HG02759 (cell line): ENCODE measurements at regions not wholly inside any gene's neighbourhood (a gene's known extent, or its start where the extent isn't known, plus 50 kb on each side); places are given as distances from the start of the nearest gene placed in this dataset.
"Not testable (repeated sequence)": the region's sequence is repeated elsewhere in the genome, so short reads cannot be mapped to it uniquely, and the experiment has no call there.

Experiments used
- ATAC-seq: cut with Tn5 transposase; IDR thresholded peaks from one replicate; pipeline ENCODE4 v1.9.1; 2021; ENCODE audit warnings: mild to moderate bottlenecking, moderate library complexity; ENCODE audit not compliant: unreplicated experiment

DNA sequence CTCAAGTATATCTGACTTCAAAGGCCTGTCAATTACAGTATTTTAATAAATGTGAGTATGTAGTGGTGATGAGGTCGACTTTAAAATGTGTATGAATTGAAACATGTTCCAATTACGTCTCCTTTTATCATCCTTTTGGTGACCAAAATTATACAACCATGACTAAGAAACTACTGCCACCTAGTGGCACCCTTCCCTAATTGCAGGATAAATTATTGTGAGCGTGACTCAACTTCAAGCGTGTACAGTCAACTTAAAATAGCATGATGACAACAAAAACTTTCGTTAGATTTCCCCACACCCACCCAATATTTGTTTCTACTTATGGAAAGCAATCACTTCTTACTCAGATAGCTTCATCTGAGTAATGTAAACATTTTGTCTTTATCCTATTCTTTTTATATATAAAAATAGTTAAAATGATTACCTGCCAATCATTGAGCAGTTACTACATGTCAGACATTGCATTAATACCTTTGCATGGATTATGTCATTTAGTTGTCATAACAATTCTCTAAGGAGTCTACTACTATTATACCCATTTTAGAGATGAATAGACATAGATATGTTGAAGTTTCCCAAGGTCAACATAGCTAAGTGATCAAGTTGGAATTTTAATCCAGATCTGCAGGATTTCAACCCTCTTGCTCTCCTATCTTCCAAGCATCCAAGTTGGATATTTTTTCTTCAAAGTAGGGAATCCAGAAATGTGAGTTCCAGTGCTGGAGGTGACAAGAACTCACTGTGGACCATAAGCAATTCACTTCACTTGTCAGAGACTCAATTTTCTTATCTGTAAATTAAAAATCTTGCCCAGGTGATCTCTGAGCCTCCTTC is 106.0 kb downstream of the MEX3B start:
- no peak for ATAC-seq

DNA sequence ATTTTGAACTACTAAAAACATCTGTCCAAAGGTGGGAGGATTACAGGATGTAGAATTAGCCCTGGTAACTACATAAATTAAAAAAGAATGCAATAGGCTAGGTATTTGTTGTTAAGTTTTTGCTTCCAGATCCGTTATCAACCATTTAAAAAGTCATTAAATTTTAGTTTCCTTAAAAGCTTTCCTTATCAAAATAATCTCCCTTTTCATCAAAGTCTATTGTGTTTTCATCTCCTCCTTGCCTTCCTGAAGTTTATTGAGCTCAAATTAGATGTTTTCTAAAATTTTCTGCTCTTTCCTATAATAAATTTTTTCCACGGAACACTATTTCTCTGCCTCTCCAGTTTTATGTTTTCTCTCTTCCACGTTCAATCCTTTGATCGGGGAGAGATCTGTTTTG is 108.6 kb downstream of the MEX3B start:
- no peak for ATAC-seq

DNA sequence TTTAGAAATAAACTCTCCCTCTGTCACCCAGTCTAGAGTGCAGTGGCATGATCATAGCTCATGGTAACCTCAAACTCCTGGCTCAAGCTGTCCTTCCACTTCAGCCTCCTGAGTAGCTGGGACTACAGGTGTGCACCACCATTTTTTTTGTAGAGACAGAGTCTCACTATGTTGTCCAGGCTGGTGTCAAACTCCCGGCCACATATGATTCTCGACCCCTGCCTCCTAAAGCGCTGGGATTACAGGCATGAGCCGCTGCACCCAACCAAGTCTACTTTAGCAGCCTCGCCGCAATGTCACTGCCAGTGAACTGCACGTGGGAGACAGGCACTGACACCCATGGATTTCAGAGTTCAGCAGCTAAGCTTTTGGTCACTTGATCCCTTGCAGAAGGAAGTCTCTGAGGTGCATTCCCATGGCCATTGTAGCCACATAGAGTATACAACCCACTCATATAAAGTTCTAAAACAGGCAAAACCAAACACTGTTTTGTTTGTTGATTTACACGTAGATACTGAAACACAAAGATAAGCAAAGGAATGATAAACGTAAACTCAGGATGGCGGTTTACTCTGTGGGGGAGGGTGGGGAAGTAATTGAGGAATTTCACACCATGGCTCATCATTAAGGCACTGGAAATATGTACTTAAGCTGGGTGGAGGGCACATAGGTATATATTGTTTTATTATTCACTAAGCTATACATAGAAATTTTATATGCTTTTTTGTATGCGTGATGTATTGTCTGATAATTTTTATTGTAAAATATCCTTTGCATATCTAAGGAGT is 115.0 kb downstream of the MEX3B start:
- no peak for ATAC-seq

DNA sequence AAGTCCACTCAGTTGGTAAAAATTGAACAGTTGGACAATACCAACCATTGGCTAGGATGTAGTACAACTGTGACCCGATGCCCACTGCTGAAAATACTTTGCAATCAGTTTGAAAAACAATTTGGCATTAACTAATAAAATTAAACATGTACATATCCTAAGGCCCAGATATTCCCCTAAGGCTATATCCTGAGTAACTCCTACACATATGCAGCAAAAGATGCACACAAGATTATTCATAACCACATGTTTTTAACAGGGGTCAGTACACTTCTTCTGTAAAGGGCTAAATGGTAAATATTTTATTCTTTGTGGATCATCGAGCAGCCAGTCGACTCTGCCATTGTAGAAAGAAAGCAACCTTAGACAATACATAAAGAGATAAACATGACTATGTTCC is 116.3 kb downstream of the MEX3B start:
- ATAC-seq, result no peak

DNA sequence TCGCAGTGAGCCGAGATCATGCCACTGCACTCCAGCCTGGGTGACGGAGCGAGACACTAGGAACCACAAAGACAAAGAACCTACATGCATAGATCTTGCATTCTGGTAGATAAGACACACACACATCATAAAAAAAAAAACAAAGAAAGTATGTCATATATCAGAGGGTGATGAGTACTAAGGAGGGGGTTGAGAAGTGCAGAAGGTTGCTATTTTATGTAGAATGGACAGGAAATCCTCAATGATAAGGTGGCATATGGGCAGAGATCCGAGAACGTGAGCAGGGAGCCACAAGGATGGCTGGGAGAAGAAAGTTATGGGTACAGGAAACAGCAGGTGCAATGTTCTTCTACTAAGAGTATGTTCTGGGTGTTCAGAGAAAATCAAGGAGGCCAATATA is 118.8 kb downstream of the MEX3B start:
- ATAC-seq, result no peak

DNA sequence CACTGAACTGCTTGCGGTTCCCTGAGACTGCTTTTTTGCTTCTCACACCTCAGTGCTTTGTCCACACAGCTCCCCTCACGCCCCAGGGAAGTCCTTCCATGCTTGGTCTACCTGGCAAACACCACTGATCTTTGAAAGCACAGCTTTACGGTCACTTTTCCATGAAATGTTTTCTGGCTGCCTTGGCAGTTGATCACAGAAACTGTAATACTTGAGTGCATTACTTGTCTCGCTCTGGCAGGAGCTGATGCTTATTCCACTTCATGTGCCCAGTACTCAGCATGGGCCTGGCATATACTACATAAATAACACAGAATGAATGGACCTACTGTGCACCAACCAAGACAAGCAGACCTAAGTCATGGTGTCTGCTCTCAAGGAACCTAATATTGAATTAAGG is 121.1 kb downstream of the MEX3B start:
- ATAC-seq, result no peak

DNA sequence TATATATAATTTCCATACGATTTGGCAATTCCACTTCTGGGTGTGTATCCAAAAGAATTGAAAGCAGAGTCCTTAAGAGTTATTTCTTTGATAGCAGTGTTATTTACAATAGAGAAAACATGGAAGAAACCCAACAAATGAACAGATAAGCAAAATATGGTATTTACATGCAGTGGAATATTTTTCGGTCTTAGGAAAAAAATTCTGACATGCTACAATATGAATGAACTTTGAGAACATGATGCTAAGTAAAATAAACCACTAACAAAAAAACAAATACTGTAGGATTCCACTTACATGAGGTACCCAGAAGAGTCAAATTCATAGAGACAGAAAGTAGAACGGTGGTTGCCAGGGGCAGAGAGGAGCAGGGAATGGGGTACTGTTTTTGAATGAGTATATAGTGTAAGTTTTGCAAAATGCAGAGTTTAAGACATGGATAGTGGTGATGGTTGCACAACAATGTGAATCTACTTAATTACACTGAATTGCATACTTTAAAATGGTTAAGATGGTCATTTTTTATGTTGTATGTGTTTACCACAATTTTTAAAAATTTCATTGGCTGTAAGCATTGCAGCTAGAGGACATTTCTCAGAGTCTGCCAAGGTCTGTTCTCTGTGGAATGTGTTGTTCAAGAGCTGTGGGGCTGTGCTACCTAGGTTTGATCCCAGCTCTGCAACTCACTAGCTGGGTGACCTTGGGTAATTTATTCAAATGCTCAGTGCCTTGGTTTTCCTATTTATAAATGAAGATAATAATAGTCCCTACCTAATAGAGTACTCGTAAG is 122.1 kb downstream of the MEX3B start:
- no peak for ATAC-seq

DNA sequence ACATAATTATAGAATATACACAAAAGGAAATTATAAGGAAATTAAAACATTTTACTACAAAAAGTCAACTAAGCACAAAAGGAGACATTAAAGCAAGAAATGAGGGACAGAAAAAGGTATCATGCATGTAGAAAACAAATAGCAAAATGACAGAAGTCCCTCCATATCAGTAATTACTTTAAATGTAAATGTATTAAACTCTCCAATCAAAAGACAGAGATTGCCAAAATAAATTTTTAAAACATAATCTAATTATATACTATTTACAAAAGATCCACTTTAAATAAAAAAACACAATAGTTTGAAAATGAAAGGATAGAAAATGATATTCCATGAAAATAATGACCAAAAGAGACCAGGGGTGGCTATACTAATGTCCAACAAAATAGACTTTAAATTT is 123.7 kb downstream of the MEX3B start:
- no peak for ATAC-seq

DNA sequence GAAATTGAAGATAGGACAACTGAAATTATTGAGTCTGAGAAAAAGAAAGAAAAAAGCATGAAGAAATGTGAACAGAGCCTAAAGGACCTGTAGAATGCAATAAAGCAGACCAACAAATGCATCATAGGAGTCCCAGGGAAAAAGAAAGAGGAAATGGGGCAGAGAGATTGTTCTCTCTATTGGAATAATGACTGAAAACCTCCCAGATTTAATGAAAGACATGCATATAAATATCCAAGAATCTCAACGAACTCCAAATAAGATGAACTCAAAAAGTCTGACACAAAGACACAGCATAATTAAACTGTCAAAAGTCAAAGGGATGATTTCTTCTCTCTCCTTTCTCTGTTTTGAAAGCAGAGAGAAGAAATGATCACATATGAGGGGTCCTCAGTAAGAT is 124.7 kb downstream of the MEX3B start:
- no peak for ATAC-seq

DNA sequence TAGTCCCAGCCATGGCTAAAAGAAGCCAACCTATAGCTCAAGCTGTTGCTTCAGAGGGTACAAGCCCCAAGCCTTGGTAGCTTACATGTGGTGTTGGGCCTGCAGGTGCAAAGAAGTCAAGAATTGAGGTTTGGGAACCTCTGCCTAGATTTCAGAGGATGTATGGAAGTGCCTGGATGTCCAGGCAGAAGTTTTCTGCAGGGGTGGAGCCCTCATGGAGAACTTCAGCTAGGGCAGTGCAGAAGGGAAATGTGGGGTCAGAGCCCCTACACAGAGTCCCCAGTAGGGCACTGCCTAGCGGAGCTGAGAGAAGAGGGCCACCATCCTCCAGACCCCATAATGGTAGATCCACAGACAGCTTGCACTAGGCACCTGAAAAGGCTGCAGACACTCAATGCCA is 127.1 kb downstream of the MEX3B start:
- ATAC-seq, result not testable (repeated sequence)

DNA sequence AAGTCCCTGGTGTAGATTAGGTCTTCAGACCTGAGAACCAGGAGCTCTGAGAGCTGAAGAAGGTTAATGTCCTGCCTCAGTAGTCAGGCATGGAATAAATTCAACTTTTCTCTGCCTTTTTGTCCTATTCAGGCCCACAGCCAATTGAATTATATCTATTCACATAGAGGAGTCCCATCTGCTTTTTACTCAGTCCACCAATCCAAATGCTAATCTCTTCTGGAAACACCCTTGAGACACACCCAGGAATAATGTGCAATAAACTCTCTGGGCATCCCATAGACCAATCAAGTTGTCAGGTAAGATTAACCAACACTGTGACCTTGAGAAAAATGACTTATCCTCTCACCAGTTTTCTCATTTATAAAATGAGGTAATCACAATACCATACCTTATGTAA is 129.4 kb downstream of the MEX3B start:
- ATAC-seq, result no peak

DNA sequence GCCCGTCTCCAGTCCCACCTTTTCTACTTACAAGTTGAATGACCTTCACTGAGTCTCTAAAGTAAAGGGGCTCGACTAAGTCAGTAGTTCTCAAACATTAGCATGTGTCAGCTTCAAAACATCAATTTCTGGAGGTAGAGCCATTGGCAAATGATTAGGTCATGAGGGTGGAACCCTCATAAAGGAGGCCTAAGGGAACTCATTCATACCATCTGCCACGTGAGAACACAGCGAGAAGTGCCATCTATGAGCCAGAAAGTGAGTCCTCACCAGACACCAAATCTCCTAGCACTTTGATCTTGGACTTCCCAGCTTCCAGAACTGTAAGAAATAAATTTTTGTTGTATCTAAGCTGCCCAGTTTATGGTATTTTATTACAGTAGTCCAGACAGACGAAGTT is 129.8 kb downstream of the MEX3B start:
- ATAC-seq, result no peak

DNA sequence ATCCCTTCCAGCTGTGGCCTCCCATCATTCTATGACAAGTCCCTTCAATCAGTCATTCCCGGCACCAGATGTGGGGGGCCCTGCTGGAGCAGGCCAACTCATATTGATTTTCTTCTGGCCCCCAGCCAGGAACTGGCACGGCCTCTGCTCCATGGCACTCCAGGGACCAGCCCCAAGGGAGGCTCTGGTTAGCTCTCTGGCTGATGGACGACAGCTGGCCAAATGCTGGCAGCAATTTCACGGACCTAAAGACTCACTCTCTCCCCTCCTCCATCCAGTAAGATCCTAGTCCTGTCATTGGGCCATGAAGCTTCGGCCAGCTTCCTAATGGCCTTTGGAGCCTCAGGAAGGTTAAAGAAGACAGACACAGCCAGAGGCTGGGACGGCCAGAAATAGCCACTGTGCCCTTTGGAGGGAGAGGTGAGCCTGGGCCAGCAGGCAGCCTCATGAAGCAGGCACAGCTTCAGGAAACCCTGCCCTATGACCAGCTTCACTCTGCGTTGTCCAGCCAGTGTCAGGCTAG is 131.0 kb downstream of the MEX3B start:
- ATAC-seq, result no peak

DNA sequence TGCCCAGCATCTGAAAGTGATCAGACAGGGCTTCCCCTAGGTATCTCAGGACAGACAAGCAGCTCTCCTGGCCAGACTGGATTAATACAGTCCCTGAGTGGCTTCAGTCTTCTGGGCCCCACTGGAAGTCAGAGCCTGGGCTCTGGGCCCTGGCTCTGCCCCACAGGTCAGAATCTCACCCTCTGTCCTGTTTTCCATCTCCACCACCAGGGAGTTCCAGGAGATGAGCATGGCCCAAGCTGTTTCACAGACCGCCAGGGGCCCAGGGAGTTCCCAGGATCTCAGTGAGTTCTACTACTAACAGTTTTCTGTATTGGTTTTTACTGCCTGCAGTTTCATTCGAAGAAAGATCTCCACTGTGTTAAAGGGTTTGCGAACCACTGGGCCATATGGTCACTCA is 131.5 kb downstream of the MEX3B start:
- no peak for ATAC-seq

DNA sequence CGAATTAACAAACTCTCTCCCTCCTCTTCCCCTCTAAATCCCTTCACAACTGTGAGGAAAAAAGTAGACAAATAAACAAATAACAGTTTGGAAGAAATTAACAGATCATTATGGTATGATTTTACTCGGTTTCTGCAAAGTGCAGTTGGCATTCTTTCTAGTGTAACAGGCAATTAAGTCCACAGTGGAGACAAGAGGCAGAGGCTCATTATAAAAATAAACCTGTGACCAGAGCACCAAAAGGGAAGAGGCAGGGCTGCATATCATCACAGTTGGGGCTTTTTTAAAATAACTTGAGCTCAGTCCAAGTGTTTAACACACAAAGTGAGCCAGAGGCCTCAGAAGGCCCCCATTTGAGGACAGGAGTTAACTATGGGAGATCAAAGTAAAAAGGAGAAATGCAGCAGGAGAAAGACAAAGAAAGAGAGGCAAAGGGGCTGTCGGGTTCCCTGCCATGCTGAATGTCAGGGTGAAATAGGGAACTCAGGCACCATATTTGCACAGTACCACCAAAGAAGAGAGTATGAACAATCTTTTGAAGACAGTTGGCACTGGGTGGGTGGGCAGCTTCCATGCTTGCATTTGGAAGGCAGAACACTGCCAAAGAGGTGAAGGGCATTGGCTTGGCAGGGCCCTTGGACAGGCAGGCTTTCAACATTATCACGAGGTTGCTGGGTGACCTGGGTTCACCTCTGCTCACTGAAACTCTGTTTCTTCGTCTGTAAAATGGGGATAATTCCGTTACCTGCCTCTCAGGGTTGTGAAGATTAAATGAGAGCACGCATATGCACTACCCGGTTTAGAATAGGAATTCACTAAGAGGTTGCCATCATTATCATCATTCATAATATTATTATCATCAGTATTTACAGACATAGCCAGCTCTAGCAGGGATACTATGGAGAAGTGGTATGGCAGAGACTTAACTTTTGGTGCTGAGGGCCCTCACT is 134.5 kb downstream of the MEX3B start:
- ATAC-seq, result no peak

DNA sequence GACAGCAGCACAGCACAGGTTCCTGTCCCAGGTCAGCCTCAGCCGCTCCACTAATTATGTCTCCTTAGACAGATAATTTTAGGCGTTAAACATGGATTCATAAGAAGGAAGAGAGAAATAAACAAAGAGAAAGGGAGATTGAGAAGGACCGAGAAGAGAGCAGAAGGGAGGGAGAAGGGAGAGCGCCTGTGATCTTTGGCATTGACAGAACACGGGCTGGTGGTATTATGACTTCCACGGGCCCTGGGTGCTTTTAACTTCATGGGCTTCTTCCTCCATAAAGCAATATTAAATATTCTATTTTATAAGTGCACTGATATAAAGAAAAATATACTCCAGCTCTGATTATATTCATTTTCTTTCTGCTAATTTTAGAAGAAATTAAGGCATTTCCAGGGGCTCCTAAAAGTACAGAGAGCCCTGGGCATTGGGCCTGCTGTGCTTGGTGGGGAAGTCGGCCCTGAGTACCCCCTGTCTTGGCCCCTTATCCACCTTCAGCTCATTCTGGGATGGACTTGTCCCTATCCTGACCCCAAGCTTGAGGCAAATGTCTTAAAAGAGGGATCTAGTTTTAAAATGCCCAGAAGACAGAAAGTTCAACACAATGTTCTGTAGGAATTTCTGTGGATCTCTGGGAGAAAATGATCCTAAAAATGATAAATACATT is 135.3 kb downstream of the MEX3B start:
- no peak for ATAC-seq

DNA sequence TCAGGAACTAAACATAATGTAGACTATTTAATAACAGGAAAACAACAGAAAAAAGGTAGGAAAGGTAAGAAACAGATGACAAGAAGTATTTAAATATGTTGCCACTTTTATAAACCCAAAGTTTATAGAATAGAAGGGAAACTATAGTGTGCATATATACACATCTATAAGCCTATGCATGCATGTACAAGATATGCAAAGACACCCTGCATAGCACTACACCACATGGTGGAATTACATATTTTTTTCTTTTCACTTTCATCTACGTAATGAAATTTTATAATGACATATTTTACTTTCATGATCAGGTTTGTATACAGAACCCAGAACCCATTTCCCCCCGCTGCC is 136.8 kb downstream of the MEX3B start:
- ATAC-seq, result no peak

DNA sequence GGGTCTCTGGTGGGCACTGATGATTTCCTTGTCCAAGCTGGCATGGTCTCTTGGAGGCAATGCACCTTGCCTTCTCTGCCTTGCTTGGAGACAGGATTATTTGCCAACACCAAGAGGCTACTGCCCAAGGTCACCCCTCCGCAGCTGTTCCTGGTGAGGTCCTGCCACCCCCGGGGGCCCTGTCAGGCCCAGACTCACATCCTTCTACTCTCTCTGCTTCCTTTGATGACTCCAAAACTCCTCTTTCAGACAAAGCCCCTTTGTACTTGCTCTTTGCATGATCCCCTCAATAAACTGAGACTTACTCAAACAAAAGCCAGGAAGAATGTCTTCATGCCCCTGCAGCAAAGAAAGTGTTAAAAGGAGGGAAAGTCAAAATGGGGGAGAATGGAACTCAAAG is 137.7 kb downstream of the MEX3B start:
- no peak for ATAC-seq

DNA sequence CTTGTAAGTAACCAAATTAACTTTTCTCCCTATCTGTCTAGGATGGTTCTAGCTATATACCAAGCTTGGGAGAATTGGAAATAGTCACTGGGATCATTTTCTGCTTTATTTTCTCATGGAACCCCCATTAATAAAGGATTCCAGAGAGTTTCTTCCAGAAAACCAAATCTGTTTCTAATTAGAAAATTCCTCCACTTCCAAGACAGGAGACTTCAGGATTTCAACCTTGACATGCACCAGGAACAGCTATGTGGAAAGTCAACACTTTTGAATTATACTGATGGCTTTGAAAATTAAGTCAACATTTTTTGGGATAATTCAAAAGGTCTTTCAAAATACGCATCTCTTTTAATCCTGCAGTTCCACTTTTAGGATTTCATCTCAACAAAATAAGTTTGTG is 138.3 kb downstream of the MEX3B start:
- no peak for ATAC-seq

DNA sequence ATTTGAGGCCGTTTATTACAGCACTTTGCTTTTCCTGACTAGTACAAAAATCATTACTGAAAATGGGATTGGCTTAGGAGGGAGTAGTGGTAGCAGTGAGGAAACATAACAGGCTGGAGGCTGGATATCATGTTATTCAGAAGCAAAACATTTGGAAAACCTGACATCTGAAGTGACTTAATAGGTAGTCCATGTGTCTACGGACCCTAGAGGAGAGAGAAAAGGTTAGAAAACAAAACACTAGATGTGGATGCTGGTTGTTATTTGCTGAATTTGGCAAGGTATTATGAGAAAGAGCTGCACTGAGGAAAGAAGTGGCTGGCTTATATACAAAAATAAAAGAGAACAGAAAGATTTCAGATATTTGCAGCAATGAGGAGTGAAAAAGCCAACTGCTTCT is 139.9 kb downstream of the MEX3B start:
- no peak for ATAC-seq
